Progenitor cell of endocrine pancreas (in vitro differentiated cells): ENCODE measurements at regions not wholly inside any gene's neighbourhood (a gene's known extent, or its start where the extent isn't known, plus 50 kb on each side); places are given as distances from the start of the nearest gene placed in this dataset.

Source experiments
- DNase-seq: peaks from one replicate; pipeline ENCODE4 v3.0.0; 2021; ENCODE audit warnings: low spot score; ENCODE audit not compliant: unreplicated experiment
- H3K27ac Mint-ChIP-seq: 2 replicates; pipeline ENCODE4 v1.8.0; 2021; ENCODE audit warnings: mild to moderate bottlenecking, moderate library complexity, mixed read lengths
- H3K27me3 Mint-ChIP-seq: 2 replicates; pipeline ENCODE4 v1.8.0; 2021; ENCODE audit warnings: mixed read lengths
- H3K36me3 Mint-ChIP-seq: 2 replicates; pipeline ENCODE4 v1.8.0; 2022; ENCODE audit warnings: mixed read lengths; ENCODE audit not compliant: insufficient read depth
- H3K4me1 Mint-ChIP-seq: 2 replicates; pipeline ENCODE4 v1.8.0; 2021; ENCODE audit warnings: low read depth, mixed read lengths
- H3K4me3 Mint-ChIP-seq: 2 replicates; pipeline ENCODE4 v1.8.0; 2021; ENCODE audit warnings: low read depth, mild to moderate bottlenecking, moderate library complexity, mixed read lengths
- H3K9me3 Mint-ChIP-seq: 2 replicates; pipeline ENCODE4 v1.8.0; 2021; ENCODE audit warnings: low read depth, mixed read lengths
- TF ChIP-seq, protein P1 (sequence below): fragments of 200-600 bp; sonication (generic); IDR thresholded peaks from one replicate; pipeline ENCODE4 v1.5.0; 2021; ENCODE audit warnings: antibody characterized with exemption, mild to moderate bottlenecking; ENCODE audit not compliant: unreplicated experiment

DNA sequence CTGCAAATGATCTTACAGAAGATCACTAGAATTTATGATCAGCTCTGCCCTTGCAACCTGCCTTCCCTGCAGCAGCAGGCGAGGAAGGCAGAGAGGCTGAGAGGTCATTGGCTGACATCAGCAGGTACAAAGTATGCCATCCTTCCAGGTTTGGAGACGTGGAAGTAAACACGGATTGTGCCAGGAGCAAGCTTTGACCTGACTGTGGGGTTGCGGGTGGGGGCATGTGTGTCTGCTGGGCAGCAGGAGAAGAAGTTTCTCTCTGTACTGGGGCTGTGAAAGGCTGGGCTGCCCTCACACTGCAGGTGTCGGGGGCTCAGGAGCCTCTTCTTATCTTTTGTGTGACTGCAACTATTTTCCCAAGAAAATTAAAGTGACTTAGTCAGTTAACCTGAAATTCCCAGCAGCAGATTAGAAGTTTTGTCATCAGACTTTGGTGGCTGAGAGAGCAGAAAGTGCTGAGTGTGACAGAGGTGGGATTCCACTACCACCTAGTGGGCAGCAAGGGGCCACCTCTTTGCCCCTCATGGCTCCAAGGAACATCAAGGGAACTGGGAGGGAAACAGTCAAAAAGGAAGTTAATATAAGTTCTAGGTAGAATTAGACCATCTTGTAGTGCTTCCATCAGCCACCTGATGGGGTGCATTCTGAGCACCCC is 565.9 kb downstream of the ETS1 start:
- Mint-ChIP-seq H3K36me3 (no peaks in the 10 kb centered on the region), H3K27ac (no peak overlapping the region), H3K4me1 (peaks cover 7% of the 10 kb centered on the region), H3K4me3 (no peak overlapping the region), H3K27me3 (peaks cover 6% of the 10 kb centered on the region), H3K9me3 (no peaks in the 10 kb centered on the region)
- DNase-seq, result no peak
- TF ChIP-seq, protein P1, sequence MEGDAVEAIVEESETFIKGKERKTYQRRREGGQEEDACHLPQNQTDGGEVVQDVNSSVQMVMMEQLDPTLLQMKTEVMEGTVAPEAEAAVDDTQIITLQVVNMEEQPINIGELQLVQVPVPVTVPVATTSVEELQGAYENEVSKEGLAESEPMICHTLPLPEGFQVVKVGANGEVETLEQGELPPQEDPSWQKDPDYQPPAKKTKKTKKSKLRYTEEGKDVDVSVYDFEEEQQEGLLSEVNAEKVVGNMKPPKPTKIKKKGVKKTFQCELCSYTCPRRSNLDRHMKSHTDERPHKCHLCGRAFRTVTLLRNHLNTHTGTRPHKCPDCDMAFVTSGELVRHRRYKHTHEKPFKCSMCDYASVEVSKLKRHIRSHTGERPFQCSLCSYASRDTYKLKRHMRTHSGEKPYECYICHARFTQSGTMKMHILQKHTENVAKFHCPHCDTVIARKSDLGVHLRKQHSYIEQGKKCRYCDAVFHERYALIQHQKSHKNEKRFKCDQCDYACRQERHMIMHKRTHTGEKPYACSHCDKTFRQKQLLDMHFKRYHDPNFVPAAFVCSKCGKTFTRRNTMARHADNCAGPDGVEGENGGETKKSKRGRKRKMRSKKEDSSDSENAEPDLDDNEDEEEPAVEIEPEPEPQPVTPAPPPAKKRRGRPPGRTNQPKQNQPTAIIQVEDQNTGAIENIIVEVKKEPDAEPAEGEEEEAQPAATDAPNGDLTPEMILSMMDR, result peak; percentile 69

DNA sequence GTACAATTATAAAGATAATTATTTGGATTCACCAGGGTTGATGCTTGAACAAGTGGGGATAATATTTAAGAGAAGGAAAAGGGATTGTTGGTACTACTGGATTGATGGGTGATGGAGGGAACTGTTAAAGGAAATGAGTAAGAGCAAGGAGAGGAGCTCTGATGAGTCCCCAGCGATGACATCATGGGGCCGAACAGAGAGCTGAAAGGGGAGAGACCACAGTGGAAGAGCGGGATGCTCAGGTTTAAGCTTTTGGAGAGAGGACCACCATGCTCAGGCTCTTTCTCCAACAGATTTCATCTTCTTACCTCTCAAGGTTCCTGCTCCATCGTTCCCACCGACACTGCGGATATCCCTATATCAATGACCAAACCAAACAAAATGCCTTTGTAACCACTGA is 568.7 kb downstream of the ETS1 start:
- TF ChIP-seq, protein P1, result no peak
- DNase-seq, result no peak
- Mint-ChIP-seq H3K36me3 (no peaks in the 10 kb centered on the region), H3K27ac (no peak overlapping the region), H3K27me3 (no peaks in the 10 kb centered on the region), H3K4me3 (no peak overlapping the region), H3K4me1 (peaks cover 7% of the 10 kb centered on the region), H3K9me3 (no peaks in the 10 kb centered on the region)

DNA sequence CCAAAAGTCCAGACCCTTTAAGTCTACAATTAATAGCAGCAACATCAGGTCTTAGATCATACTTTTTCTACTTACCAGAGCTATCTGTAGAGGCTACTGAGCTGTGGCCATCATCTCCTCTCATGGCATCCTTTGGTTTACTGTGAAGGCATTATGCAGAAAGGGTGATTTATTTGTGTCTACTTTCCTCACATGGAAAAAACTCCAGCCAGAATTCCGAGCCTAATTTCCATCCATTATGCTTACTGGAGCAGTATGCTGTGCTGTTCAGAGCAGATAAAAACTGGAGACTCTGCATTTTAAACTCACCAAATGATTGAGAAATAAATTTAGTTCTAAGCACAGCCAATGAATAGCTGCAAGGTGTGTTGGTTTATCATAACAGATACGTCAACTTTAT is 581.8 kb downstream of the ETS1 start:
- peaks cover 3% of the 10 kb centered on the region for H3K4me1 Mint-ChIP-seq
- H3K4me3 Mint-ChIP-seq, result no peak overlapping the region
- H3K36me3 Mint-ChIP-seq, result peaks cover 5% of the 10 kb centered on the region
- TF ChIP-seq, protein P1, result no peak
- H3K9me3 Mint-ChIP-seq, result peaks cover 24% of the 10 kb centered on the region
- no peak overlapping the region for H3K27ac Mint-ChIP-seq
- no peak for DNase-seq
- H3K27me3 Mint-ChIP-seq, result no peaks in the 10 kb centered on the region

DNA sequence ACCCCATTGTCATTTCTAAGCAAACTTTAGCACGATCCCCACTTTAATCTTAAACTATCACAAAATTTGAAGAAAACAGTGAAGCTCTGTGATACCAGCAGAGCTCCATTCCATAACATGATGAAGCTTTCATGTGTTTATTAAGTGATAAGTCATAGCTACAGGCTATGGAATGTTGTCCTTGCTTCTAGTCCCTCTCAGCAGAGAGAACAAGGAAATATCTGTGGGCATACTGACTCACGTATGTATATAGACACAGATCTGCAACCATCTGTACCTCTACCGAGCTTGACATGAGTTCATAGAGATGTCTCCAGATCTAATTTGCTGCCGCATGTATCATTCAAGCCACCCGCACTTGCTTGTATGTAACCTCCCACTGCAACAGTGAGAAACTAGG is 588.9 kb downstream of the ETS1 start:
- DNase-seq, result no peak
- Mint-ChIP-seq H3K27me3 (no peaks in the 10 kb centered on the region), H3K4me3 (no peak overlapping the region), H3K27ac (no peak overlapping the region), H3K4me1 (peaks cover 2% of the 10 kb centered on the region), H3K9me3 (peaks cover 2% of the 10 kb centered on the region), H3K36me3 (no peaks in the 10 kb centered on the region)
- TF ChIP-seq, protein P1, result no peak

DNA sequence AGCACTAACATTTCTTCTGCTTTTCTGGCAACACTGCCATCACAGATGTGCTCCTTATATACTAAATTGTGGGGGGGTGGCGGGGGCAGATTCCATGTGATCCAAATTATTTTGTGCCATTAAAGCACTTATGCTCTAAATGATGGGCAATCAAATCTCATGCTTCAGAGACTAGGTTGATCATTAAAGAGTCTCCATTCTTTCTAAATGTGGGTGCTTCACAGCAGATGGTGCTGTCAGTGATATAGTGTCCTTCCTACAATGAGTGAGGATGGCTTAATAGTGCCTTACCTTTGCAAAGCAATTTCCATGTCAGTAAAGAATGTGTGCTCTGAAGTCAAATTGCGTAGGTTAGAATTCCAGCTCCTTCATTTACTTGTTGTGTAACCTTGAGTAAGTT is 589.8 kb downstream of the ETS1 start:
- no peaks in the 10 kb centered on the region for H3K27me3 Mint-ChIP-seq
- no peak for DNase-seq
- peaks cover 2% of the 10 kb centered on the region for H3K4me1 Mint-ChIP-seq
- no peaks in the 10 kb centered on the region for H3K36me3 Mint-ChIP-seq
- peaks cover 2% of the 10 kb centered on the region for H3K9me3 Mint-ChIP-seq
- TF ChIP-seq, protein P1, result no peak
- no peak overlapping the region for H3K4me3 Mint-ChIP-seq
- no peak overlapping the region for H3K27ac Mint-ChIP-seq
